Calu3 (cell line): ENCODE measurements at regions not wholly inside any gene's neighbourhood (a gene's known extent, or its start where the extent isn't known, plus 50 kb on each side); places are given as distances from the start of the nearest gene placed in this dataset.
A peak's percentile ranks its signal among the peaks of the same experiment; 100 is the strongest.
"Not testable (repeated sequence)": the region's sequence is repeated elsewhere in the genome, so short reads cannot be mapped to it uniquely, and the experiment has no call there.

Source experiments
- BruUV-seq: library from RNA; stranded (reverse); fragments of 400-500 nt; replicated peaks from 2 replicates; lab custom pipeline; 2021; lab: Mats Ljungman, UMichigan
- CTCF ChIA-PET: fragments of 300-600 bp; sonication (Branson Sonifier 250); formaldehyde crosslinking; loops from one replicate; lab custom pipeline; 2022; ENCODE audit warnings: antibody characterized with exemption; lab: Charles Lee
- DNase-seq: peaks from one replicate; pipeline ENCODE4 v3.0.0; 2022
- H3K27ac Mint-ChIP-seq: one replicate; pipeline ENCODE4 v1.8.0; 2022; ENCODE audit warnings: mixed read lengths; ENCODE audit not compliant: unreplicated experiment
- H3K27me3 Mint-ChIP-seq: one replicate; pipeline ENCODE4 v1.8.0; 2022; ENCODE audit warnings: mixed read lengths; ENCODE audit not compliant: unreplicated experiment
- H3K36me3 Mint-ChIP-seq: one replicate; pipeline ENCODE4 v1.8.0; 2022; ENCODE audit warnings: mild to moderate bottlenecking, moderate library complexity, mixed read lengths; ENCODE audit not compliant: insufficient read depth, unreplicated experiment
- H3K4me1 Mint-ChIP-seq: one replicate; pipeline ENCODE4 v1.8.0; 2022; ENCODE audit warnings: mild to moderate bottlenecking, low read depth, mixed read lengths; ENCODE audit not compliant: unreplicated experiment
- H3K4me3 Mint-ChIP-seq: one replicate; pipeline ENCODE4 v1.8.0; 2022; ENCODE audit warnings: mild to moderate bottlenecking, low read depth, moderate library complexity, mixed read lengths; ENCODE audit not compliant: unreplicated experiment
- H3K9me3 Mint-ChIP-seq: one replicate; pipeline ENCODE4 v1.8.0; 2022; ENCODE audit warnings: low read depth, mixed read lengths; ENCODE audit not compliant: unreplicated experiment
- CTCF ChIP-seq: fragments of 200-600 bp; IDR thresholded peaks from one replicate; pipeline ENCODE4 v1.8.0; 2022; ENCODE audit warnings: antibody characterized with exemption; ENCODE audit not compliant: unreplicated experiment
- intact Hi-C: fragments of 100-400 bp; cut with micrococcal nuclease; formaldehyde crosslinking; loops from one replicate; pipeline ENCODE4 v1.10.0; 2022; ENCODE audit not compliant: unreplicated experiment

GRCh38 chr12:124699909-124700308 lies 132.5 kb upstream of the NCOR2 start:
- H3K9me3 Mint-ChIP-seq, result no peaks in the 10 kb centered on the region
- no peak overlapping the region for H3K27ac Mint-ChIP-seq
- peaks cover 1% of the 10 kb centered on the region for H3K36me3 Mint-ChIP-seq
- CTCF ChIA-PET, result no interaction called here
- intact Hi-C loops, result loop anchor here (5.0 kb wide), 1 partner anchor 47 kb away; no protein-coding TSS in a partner anchor
- no peak overlapping the region for H3K4me3 Mint-ChIP-seq
- BruUV-seq, result no TSS peak
- H3K4me1 Mint-ChIP-seq, result peaks cover 44% of the 10 kb centered on the region
- no peak for TF ChIP-seq CTCF
- no peak for DNase-seq
- no peaks in the 10 kb centered on the region for H3K27me3 Mint-ChIP-seq

- Mint-ChIP-seq H3K27ac (no peak overlapping the region), H3K27me3 (no peaks in the 10 kb centered on the region), H3K4me3 (no peak overlapping the region), H3K9me3 (no peaks in the 10 kb centered on the region), H3K4me1 (peaks cover 44% of the 10 kb centered on the region), H3K36me3 (no peaks in the 10 kb centered on the region)
- DNase-seq, result no peak
- BruUV-seq, result no TSS peak
- no peak for TF ChIP-seq CTCF
- CTCF ChIA-PET, result interaction anchor here (0.5 kb wide), 2 partner anchors 8 to 158 kb away, joined by 5 to 11 read pairs; no protein-coding TSS in a partner anchor
- intact Hi-C loops, result loop anchor here (5.0 kb wide), 1 partner anchor 48 kb away; no protein-coding TSS in a partner anchor
Measured at GRCh38 chr12:124698998-124699305, 131.5 kb upstream of the NCOR2 start.

GRCh38 chr12:124698211-124698997 lies 131.0 kb upstream of the NCOR2 start:
- no peak overlapping the region for H3K4me3 Mint-ChIP-seq
- H3K27ac Mint-ChIP-seq, result peak overlapping the region; percentile 64
- no peaks in the 10 kb centered on the region for H3K36me3 Mint-ChIP-seq
- no peaks in the 10 kb centered on the region for H3K27me3 Mint-ChIP-seq
- BruUV-seq, result no TSS peak
- H3K9me3 Mint-ChIP-seq, result no peaks in the 10 kb centered on the region
- peak; percentile 22 for DNase-seq
- peaks cover 44% of the 10 kb centered on the region for H3K4me1 Mint-ChIP-seq
- intact Hi-C loops, result loop anchor here (5.0 kb wide), 1 partner anchor 49 kb away; no protein-coding TSS in a partner anchor
- CTCF ChIA-PET, result interaction anchor here (0.5 kb wide), 1 partner anchor 9 kb away, joined by 11 read pairs; no protein-coding TSS in a partner anchor
- no peak for TF ChIP-seq CTCF

GRCh38 chr12:124697722-124698121 lies 130.3 kb upstream of the NCOR2 start:
- H3K9me3 Mint-ChIP-seq, DNase-seq, H3K4me3 Mint-ChIP-seq, H3K27me3 Mint-ChIP-seq, BruUV-seq, CTCF ChIA-PET, H3K36me3 Mint-ChIP-seq: not testable (repeated sequence)
- Mint-ChIP-seq H3K4me1 (peaks cover 44% of the 10 kb centered on the region), H3K27ac (peak overlapping the region; percentile 64)
- intact Hi-C loops, result loop anchor here (5.0 kb wide), 1 partner anchor 50 kb away; no protein-coding TSS in a partner anchor
